ENCODE measurements at regions not wholly inside any gene's neighbourhood (a gene's known extent, or its start where the extent isn't known, plus 50 kb on each side); places are given as distances from the start of the nearest gene placed in this dataset.

GRCh38 chr2:126831234-126832005 is 67.3 kb upstream of the TEX51 start:
- TF ChIP-seq, protein P1, sequence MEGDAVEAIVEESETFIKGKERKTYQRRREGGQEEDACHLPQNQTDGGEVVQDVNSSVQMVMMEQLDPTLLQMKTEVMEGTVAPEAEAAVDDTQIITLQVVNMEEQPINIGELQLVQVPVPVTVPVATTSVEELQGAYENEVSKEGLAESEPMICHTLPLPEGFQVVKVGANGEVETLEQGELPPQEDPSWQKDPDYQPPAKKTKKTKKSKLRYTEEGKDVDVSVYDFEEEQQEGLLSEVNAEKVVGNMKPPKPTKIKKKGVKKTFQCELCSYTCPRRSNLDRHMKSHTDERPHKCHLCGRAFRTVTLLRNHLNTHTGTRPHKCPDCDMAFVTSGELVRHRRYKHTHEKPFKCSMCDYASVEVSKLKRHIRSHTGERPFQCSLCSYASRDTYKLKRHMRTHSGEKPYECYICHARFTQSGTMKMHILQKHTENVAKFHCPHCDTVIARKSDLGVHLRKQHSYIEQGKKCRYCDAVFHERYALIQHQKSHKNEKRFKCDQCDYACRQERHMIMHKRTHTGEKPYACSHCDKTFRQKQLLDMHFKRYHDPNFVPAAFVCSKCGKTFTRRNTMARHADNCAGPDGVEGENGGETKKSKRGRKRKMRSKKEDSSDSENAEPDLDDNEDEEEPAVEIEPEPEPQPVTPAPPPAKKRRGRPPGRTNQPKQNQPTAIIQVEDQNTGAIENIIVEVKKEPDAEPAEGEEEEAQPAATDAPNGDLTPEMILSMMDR (IDR thresholded peaks at IDR 0.05; ENCODE audit: low read depth, low read length, poor library complexity, severe bottlenecking) = no peak
- TF ChIP-seq EZH2phosphoT487 (IDR thresholded peaks at IDR 0.05; ENCODE audit: borderline replicate concordance, low read length) = no peak

Measured in DOHH2 (cell line).